ENCODE measurements at regions not wholly inside any gene's neighbourhood (a gene's known extent, or its start where the extent isn't known, plus 50 kb on each side); places are given as distances from the start of the nearest gene placed in this dataset.

GRCh38 chr2:76546207-76546606 lies 835.5 kb upstream of the GCFC2 start:
- TF ChIP-seq, protein P1, sequence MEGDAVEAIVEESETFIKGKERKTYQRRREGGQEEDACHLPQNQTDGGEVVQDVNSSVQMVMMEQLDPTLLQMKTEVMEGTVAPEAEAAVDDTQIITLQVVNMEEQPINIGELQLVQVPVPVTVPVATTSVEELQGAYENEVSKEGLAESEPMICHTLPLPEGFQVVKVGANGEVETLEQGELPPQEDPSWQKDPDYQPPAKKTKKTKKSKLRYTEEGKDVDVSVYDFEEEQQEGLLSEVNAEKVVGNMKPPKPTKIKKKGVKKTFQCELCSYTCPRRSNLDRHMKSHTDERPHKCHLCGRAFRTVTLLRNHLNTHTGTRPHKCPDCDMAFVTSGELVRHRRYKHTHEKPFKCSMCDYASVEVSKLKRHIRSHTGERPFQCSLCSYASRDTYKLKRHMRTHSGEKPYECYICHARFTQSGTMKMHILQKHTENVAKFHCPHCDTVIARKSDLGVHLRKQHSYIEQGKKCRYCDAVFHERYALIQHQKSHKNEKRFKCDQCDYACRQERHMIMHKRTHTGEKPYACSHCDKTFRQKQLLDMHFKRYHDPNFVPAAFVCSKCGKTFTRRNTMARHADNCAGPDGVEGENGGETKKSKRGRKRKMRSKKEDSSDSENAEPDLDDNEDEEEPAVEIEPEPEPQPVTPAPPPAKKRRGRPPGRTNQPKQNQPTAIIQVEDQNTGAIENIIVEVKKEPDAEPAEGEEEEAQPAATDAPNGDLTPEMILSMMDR (IDR thresholded peaks at IDR 0.05; ENCODE audit: borderline replicate concordance, extremely low read depth, low read length, poor library complexity, severe bottlenecking), result no peak
- TF ChIP-seq EZH2 (IDR thresholded peaks at IDR 0.05; ENCODE audit: borderline replicate concordance, low read depth, low read length, severe bottlenecking), result no peak
